ENCODE measurements at regions not wholly inside any gene's neighbourhood (a gene's known extent, or its start where the extent isn't known, plus 50 kb on each side); places are given as distances from the start of the nearest gene placed in this dataset.

DNA sequence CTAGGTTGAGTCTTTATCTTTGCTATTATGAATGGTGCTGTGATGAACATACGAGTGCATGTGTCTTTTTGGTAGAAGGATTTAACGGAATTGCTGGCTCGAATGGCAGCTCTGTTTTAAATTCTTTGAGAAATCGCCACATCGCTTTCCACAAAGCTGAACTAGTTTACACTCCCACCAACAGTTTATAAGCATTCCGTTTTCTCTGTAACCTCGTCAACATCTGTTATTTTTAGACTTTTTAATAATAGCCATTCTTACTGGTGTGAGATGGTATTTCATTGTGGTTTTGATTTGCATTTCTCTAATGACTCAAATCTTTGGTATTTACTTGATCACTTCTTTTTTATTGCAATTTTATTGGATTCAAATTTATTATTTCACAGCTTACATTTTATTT, 117.4 kb upstream of the HDGFL1 start:
- TF ChIP-seq, protein P1, sequence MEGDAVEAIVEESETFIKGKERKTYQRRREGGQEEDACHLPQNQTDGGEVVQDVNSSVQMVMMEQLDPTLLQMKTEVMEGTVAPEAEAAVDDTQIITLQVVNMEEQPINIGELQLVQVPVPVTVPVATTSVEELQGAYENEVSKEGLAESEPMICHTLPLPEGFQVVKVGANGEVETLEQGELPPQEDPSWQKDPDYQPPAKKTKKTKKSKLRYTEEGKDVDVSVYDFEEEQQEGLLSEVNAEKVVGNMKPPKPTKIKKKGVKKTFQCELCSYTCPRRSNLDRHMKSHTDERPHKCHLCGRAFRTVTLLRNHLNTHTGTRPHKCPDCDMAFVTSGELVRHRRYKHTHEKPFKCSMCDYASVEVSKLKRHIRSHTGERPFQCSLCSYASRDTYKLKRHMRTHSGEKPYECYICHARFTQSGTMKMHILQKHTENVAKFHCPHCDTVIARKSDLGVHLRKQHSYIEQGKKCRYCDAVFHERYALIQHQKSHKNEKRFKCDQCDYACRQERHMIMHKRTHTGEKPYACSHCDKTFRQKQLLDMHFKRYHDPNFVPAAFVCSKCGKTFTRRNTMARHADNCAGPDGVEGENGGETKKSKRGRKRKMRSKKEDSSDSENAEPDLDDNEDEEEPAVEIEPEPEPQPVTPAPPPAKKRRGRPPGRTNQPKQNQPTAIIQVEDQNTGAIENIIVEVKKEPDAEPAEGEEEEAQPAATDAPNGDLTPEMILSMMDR (IDR thresholded peaks at IDR 0.05), result no peak
- TF ChIP-seq POLR2A (IDR thresholded peaks at IDR 0.05), result no peak
